NCI-H748 (cell line): ENCODE measurements at regions not wholly inside any gene's neighbourhood (a gene's known extent, or its start where the extent isn't known, plus 50 kb on each side); places are given as distances from the start of the nearest gene placed in this dataset.

Experiments
- DNase-seq: peaks from one replicate; lab custom pipeline; 2025; ENCODE audit not compliant: unreplicated experiment; lab: John Stamatoyannopoulos, UW

DNA sequence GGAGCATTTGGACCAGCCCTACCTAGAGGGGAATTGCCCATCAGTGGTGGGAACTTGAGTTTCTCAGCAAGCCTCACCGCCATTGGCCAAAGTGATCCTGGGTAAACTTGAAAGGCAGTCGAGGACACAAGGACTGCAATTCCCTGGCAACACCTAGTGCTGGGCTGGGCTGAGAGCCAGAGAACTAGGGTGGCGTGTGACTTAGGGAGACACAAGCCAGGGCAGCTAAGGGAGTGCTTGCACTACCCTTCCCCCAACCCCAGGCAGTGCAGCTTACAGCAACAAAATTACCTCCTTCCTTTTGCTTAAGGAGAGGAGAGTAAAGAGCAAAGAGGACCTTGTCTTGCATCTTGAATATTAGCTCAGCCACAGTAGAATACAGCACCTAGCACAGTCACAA, 176.9 kb upstream of the PRMT6 start:
- peak; percentile 5 for DNase-seq

DNA sequence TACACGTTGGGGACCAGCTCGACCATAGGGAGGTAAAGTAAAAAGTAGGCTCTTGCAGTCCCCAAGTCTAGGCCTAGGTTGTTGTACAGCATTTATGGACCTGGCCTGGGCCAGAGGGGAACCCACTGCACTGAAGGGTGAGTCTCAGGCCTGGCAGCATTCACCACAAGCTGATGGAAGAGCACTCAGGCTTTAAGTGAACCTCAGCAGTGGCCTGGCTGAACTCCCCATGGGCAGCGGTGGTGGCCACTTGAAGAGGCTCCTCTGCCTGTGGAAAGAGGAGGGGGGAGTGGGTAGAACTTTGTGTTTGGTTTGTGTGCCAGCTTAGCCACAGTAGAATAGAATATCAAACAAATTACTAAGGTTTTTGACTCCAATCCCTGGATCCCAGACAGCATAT, 176.2 kb upstream of the PRMT6 start:
- no peak for DNase-seq

DNA sequence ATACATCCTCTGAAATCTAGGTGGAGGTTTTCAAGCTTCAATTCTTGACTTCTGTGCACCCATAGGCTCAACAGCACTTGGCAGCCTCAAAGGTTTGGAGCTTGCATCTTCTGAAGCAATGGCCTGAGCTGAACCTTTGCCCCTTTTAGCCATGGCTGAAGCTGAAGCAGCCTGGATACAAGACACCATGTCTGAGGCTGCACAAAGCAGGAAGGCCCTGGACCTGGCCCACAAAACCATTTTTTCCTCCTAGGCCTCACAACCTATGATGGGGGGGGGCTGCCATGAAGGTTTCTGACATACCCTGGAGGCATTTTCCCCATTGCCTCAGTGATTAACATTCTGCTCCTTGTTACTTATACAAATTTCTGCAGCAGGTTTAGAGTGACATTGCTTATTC, 173.3 kb upstream of the PRMT6 start:
- DNase-seq, result no peak

DNA sequence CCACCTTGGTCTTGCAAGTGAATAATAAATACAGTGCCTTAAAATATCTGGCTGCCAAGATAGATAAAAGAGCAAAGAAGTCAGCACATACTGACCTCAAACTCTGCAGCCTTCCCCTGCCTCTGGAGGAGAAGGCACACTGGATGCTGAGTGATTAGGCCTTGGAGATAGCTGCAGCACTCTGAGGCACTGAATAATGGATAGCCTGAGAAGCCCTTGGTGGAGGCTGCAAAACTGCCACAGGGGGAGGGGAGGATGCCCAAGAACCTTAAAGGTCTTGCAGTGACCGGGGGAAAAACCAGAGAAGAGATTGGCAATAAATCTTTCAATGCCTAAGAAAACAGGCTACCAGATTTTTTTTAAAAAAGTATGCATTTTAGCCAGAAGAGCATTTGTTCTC, 167.4 kb upstream of the PRMT6 start:
- no peak for DNase-seq

DNA sequence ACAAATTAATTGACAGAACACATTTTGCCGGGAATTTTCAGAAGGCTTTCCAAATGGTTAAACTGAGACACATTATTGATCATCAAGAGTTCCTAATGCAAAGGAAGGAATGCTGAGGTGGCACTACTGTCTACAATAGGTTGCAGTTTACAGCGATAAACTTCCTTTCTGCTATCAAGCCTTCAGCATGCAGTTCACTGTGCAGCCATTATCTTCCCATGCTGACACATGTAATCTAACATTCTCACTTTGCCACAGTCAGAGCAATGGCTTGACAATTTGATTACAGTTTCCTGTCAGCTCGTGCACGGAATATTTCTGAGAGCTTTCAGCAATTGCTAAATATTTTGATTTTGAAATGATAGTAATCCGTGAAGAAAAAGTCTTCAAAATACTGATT, 166.9 kb upstream of the PRMT6 start:
- DNase-seq, result peak; percentile 5

DNA sequence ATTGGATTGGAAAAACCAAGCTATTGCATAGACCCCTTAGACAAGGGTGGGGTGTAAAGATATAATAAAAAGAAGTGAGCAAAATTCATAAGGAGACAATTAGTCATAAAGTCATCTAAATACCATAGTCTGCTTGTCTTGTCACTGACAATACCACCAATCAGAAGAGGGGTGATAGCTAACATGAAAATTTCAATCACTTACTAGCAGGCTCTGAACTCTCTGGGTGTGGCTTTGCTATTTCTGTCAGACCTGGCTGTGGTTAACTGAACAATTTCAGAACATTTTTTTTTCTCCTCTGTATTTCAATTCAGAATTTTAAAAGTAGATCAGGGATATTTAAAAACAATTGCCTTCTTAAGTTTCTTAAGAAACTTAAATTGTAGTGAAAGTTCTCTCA, 158.5 kb upstream of the PRMT6 start:
- DNase-seq, result no peak

DNA sequence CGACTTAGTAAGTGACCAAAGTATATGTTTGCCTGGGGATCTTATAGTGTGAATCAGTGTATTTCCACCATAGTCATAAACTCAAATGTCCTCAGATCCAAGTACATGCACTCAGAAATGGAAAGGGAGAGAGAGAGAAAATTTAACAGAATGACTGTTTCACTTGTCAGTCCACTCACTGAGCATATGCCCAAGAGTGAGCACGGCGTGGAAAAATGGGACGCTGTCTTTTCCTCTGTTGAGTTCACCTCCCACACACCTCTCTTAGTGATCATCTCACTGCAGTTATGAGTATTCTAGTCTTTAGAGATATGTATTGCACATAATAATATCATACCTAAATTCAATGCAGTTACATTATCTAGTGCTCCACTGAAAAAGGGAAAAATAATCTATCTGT, 156.8 kb upstream of the PRMT6 start:
- DNase-seq, result no peak

DNA sequence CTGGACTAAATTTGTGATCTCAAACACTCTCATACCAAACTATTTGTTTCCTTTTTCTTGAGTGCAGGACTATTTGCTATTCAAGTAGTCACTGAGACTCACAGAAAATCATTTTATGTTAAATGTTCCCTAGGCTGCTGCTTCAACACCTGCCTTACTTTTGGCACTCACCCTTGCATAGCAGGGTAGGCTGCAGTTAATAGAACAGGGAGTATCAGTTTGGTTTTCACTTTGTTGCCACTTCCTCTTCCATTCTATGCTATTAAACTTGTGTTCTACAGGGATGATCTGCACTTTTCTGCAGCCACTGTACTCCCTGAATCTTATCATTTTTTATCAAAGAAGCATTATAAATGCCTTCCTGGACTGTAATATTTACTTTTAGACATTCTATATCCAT, 148.7 kb upstream of the PRMT6 start:
- no peak for DNase-seq

DNA sequence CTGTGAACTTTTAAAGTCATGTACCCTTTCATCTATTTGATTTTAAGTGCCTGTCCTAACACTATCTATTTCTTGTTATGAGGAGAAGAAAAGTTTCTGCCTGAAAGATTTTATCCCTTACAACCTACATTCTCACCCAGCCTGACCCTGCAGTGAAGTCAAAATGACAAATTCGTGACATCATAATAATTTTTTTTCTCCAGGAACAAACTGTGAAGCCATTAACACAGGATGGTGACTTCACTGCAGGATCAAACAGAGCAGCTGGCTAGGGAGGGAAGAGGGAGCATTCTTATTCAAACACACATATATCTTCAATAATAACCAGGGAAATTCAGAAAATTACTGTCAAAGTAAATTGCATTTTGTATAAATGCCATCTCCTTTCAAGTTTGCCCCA, 147.8 kb upstream of the PRMT6 start:
- DNase-seq, result no peak

DNA sequence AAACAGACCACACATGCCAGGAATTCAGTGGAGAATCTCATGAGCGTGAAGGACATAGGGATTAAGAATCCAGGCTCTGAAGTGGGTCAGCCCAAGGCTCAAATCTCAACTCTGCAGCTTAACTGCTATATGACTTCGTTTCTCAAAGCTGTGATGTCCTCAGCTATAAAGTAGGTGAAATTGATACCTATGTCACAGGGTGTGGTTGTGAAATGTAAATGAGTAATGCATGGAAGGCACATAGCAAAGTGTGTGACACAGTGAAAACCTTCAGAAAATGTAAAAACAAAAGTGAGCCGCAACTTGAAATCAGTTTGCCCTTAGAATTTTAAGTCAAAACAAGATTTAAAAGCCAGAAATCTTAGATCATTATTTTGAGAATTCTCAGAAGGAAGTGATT, 145.7 kb upstream of the PRMT6 start:
- DNase-seq, result no peak

DNA sequence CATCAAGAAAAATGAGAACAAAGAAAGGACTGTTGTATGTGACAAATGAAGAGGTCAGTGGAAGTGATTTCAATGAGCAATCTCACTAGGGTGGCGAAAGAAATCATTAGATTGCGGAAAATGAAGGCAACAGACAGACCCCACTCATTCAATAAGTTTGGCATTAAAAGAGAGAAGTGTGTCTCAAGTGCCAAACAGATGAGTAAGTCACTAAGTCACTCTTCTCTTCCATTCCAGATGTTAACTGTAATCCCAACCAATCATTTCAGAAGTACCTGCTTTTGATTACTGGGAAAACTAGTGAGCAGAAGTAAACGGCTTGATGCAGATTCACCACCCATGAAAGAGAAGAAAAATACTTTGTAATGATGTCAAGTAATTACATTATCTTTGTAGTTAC, 144.3 kb upstream of the PRMT6 start:
- no peak for DNase-seq

DNA sequence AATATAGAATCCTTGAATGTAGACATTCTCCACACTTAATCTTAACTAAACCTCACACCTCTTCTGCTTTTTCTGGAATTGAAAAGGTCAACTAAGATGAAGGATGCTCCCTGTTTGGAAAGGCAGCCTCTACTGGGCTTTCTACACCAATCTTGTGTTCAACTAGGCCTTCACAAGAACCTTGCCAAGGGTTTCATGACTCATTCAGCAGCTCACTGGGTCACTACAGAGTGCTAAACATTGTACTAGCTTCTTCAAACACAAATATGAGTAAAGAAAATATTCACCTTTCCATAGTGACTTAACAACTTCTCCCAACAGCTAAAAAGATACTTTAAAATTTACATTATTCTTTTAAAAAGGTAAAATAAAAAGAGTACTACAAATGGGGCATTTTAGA, 135.3 kb upstream of the PRMT6 start:
- no peak for DNase-seq

DNA sequence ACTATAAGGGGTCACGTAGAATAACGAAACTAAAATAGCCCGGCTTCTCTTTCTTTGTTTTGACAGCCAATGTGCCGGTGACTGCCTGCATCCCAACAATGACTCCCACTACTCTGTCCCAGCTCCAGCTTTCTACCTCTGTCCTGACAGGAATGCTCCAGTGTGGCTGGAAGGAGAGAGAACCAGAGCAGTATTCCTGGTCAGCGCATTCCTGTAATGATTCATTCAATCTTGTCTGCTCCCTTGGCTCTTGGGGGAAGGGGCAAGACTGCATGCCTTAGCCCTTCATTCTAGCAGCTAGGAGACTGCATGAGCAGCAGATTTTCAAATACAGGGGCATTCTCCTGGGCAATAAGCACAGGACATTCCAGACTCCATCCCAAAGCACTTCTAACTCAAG, 132.1 kb upstream of the PRMT6 start:
- DNase-seq, result peak; percentile 19

DNA sequence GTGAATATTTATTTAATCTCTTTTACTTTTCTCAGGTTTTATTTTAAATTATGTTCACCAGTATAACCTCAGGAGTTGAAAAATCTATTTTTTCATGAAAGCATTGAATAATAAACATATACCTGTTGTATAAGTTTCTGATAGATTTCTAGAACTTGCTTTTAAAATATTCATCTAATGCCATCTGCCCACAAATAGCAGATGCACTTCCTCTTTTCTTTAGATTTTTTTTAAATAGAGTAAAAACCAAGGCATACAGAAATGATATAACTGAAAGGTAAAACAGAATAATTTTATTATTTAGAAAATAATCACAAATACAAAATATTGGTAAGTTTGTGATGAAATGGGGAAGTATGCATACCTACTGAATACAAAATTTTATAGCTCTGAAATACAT, 130.7 kb upstream of the PRMT6 start:
- no peak for DNase-seq

DNA sequence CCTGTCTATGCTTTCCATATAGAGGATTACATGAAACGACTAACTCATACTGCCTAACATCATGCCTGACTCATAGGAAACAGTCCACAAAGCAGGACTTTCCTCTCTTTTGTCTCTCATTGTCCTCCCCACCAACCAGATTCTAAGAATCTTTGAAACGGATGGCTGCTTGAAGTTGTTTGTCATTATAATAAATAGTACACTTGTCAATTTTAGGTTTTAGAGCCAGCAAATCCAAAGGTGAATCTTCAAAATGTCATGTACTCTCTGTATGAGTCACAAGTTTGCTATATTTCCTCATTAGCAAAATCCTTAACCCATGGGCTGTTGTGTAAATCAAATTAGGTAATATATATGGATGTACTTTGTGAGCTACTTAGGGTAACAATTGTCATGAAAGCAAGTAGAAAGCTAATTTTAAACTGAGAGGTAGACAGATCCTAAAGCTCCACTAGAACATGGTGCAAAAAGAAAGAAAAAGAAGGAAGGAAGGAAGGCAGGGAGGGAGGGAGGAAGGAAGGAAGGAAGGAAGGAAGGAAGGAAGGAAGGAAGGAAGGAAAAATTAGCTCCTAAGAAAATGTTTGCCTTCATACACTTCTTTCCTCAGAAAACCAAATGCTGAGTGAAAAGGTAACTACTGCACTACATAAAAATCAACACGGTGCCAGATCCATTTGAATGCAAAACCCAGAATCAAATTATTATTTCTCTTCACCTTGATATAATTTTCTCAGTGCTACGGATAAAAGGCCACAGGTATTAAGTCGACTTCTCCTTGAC, 129.5 kb upstream of the PRMT6 start:
- DNase-seq, result no peak

DNA sequence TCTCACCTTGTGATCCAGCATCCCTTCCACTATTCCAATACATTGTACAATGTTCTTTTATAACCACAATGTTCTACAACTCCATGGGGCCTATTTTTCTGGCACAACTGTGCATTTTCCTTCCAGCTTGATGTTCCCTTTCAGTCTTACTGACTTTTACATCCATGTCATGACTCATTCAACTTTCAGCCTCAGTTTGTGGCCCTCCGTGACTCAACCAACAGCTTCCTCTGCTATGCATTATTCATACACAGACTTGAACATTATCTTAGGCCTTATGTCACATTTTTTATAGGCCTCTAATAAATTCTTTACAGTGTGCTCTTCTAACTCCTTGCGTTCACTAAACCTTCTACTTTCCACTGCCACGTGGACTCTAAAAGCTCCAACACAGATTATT, 119.4 kb upstream of the PRMT6 start:
- DNase-seq, result no peak

DNA sequence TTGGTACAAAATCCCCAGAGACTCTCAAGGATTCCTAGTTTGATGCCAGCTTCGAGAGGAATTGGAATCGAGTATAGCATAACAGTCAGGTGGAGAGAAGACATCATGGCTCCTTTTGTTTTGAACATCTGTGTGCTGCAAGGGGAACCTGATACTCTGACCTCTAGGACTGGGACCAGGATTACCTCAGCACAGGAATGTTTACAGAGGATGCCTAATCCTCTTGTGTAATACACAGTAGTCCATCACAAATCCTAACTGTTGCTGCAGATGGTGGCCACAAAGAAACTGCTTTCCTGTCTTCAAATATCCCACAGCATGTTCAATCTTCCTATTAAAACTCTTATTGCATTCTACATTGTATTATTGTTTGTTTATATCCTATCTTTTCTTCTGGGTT, 111.8 kb upstream of the PRMT6 start:
- peak; percentile 17 for DNase-seq

DNA sequence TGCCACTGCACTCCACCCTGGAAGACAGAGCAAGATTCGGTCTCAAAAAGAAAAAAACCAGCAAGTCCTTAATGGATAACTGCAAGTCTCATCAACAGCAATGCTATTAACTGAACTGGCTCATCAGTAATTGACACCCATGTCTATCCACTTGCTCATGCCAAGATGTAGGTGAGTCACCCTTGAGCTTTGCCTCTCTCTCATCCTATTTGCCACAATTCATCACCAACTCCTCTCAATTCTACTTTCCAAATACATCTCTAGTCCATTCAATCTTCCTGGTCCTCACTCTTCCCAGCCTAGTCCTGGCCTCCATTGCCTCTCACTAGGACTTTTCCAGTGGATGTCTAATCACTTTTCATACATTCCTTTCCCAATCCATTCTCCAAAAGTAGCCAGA, 103.7 kb upstream of the PRMT6 start:
- DNase-seq, result no peak

DNA sequence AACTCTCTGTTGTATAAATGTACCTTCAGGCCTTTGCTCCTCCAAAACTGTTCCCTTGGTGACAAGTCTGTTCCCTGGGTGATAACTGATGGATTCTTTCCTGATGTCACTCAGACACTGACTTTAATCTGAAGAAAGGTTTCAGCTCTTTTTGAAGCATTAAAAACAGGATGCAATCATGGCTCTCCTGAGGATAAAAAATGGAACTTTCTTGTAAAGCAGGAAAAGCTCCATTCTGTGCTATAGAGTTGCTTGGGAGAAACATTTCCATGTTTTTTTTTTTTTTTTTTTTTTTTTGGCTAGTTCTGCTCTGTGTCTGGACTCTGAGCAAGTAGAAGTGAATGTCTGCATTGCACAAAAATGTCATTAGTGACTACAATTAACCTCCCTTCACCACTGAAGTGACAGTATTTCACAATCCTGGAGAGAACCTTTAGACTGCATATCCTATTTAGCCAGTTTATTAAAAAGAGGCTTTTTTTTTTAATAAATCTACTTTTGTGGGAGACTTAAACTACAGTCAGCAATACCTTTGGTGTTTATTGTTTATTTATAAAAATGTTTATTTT, 101.7 kb upstream of the PRMT6 start:
- no peak for DNase-seq

DNA sequence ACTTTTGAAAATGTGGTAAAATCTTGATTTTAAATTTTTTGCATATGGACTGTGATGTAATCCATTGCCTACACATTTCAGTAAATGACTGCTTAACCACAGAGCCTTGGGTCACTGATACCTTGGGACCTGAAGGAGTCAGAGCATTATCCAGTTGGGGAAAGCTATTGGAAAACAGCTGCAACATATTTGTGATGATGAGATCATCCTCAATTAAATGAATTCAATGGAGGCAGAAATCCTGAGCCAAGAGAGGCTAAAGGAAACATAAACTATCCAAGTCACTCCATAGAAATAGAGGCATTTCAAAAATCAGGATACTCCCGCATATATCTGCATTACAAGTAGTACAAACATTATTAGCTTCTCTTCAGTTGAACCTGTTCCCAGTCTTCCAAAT, 99.8 kb upstream of the PRMT6 start:
- DNase-seq, result no peak

DNA sequence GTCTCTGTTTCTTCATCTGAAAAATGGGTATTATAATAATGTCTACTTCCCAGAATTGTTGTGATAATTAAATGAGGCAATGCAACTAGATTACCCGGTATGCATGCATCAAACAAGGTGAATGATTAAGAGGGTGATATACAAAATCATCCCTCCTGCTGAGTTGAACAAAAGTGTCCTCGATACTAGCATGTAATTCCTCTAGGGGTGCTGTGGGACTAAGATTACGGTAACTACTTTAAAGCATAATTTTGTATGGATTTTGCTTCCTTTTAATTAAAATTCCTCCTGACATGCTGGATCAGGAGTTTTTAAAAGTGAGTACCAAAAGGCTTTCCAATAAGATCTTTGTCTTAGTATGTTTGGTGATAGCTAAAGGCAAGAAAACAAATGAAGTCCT, 98.7 kb upstream of the PRMT6 start:
- peak; percentile 24 for DNase-seq

DNA sequence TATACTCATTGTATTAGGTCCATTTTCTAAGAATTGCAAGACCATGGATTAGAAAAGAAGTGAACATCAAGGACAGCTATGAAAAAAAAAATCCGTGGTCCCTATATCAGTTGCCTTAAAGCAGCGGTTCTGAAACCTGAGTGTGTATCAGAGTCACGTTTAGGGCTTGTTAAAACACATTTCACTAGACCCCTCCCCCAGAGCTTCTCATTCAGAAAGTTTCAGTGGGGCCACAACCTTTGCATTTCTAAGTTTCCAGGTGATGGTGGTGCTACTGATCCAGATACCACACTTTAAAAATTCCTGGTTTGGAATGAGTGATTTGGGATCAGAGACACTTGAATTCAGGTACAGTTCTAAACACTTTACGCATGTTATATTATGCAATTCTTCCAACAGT, 96.1 kb upstream of the PRMT6 start:
- DNase-seq, result peak; percentile 38

DNA sequence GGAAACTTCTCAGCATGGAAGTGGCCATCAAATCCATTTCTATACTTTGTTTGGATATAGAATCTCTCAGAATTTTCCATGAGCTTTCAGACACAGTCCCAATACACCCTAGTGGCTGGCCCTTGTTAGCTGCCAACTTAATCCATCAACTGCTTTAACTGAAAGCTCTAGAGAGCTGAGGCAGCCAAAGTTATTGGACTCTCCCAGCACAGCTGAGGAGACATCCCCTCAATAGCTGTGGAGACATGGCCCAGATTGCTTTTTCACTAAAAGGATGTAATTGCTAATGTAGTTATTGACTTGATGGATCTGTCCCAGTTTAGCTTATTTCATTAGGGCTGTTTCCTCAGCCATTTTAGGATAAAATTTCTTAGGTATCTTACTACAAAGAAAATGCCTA, 94.8 kb upstream of the PRMT6 start:
- DNase-seq, result no peak
